ENCODE measurements at regions not wholly inside any gene's neighbourhood (a gene's known extent, or its start where the extent isn't known, plus 50 kb on each side); places are given as distances from the start of the nearest gene placed in this dataset.

DNA sequence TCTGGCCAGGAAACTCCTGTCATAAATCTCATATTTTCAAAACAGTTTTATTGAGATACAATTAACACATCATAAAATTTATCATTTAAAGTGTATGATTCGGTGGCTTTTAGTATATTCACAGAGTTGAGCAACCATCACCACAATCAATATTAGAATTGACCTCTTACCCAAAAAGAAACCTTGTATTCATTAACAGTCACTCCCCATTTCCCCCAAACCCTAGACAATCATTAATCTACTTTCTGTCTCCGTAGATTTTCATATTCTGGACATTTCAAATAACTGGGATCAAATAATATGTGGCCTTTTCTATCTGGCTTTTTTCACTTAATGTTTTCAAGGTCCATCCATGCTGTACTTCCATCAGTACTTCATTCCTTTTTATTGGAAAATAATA lies 145.7 kb upstream of the RORA start:
- Histone ChIP-seq H3K27me3 (replicated peaks in 1 of 2; ENCODE audit: control insufficient read depth in 2 of 2, insufficient read depth in 2 of 2, low read length in 1 of 2) (no peaks in the 10 kb centered on the region; a peak in 2 of 4 replicates), H4K20me1 (ENCODE audit: control insufficient read depth, insufficient read depth) (no peaks in the 10 kb centered on the region), H3K79me2 (ENCODE audit: control insufficient read depth, insufficient read depth, low read length) (no peaks in the 10 kb centered on the region), H3K4me2 (ENCODE audit: control insufficient read depth, insufficient read depth) (no peak overlapping the region), H3K36me3 (ENCODE audit: control insufficient read depth in 2 of 2, insufficient read depth in 2 of 2, low read length in 1 of 2) (no peaks in the 10 kb centered on the region), H3K9ac (ENCODE audit: control insufficient read depth, insufficient read depth, low read length) (no peak overlapping the region), H3K4me1 (ENCODE audit: control insufficient read depth, insufficient read depth, low read length) (no peaks in the 10 kb centered on the region), H3K9me3 (replicated peaks; ENCODE audit: control insufficient read depth, insufficient read depth, low read length) (no peaks in the 10 kb centered on the region), H2AFZ (ENCODE audit: control insufficient read depth, low read depth, low read length) (no peak overlapping the region), H3K27ac (ENCODE audit: control insufficient read depth, insufficient read depth) (no peak overlapping the region), H3K4me3 (no peak overlapping the region)
- WGBS (ENCODE audit: insufficient coverage, insufficient replicate concordance, low lambda C conversion rate, missing lambda C conversion rate): 0% methylated on average over 2 of the region's 2 CpGs
- ChIA-PET SMC1A (ENCODE audit: uncharacterized antibody, unreplicated experiment) (no interaction called here), CTCF (no interaction called here), POLR2A (no interaction called here), RAD21 (ENCODE audit: unreplicated experiment) (no interaction called here)
- FAIRE-seq: no peak
- no peak for DNase-seq (ENCODE audit: low read depth, low spot score)
- intact Hi-C loops (cut with micrococcal nuclease; ENCODE audit: unreplicated experiment): no loop called here
- in situ Hi-C loops (cut with MboI): no loop called here
- no TSS peak for BruUV-seq (replicated peaks)
- ATAC-seq: no peak
- TF ChIP-seq PAX8 (IDR thresholded peaks at IDR 0.05): no peak
- no peak for TF ChIP-seq MXI1 (IDR thresholded peaks at IDR 0.05; ENCODE audit: low read depth, low read length)
- TF ChIP-seq IKZF2 (IDR thresholded peaks at IDR 0.05): no peak
- TF ChIP-seq, protein P1, sequence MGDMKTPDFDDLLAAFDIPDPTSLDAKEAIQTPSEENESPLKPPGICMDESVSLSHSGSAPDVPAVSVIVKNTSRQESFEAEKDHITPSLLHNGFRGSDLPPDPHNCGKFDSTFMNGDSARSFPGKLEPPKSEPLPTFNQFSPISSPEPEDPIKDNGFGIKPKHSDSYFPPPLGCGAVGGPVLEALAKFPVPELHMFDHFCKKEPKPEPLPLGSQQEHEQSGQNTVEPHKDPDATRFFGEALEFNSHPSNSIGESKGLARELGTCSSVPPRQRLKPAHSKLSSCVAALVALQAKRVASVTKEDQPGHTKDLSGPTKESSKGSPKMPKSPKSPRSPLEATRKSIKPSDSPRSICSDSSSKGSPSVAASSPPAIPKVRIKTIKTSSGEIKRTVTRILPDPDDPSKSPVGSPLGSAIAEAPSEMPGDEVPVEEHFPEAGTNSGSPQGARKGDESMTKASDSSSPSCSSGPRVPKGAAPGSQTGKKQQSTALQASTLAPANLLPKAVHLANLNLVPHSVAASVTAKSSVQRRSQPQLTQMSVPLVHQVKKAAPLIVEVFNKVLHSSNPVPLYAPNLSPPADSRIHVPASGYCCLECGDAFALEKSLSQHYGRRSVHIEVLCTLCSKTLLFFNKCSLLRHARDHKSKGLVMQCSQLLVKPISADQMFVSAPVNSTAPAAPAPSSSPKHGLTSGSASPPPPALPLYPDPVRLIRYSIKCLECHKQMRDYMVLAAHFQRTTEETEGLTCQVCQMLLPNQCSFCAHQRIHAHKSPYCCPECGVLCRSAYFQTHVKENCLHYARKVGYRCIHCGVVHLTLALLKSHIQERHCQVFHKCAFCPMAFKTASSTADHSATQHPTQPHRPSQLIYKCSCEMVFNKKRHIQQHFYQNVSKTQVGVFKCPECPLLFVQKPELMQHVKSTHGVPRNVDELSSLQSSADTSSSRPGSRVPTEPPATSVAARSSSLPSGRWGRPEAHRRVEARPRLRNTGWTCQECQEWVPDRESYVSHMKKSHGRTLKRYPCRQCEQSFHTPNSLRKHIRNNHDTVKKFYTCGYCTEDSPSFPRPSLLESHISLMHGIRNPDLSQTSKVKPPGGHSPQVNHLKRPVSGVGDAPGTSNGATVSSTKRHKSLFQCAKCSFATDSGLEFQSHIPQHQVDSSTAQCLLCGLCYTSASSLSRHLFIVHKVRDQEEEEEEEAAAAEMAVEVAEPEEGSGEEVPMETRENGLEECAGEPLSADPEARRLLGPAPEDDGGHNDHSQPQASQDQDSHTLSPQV (IDR thresholded peaks at IDR 0.05): no peak
- TF ChIP-seq, protein P2, sequence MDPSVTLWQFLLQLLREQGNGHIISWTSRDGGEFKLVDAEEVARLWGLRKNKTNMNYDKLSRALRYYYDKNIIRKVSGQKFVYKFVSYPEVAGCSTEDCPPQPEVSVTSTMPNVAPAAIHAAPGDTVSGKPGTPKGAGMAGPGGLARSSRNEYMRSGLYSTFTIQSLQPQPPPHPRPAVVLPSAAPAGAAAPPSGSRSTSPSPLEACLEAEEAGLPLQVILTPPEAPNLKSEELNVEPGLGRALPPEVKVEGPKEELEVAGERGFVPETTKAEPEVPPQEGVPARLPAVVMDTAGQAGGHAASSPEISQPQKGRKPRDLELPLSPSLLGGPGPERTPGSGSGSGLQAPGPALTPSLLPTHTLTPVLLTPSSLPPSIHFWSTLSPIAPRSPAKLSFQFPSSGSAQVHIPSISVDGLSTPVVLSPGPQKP (IDR thresholded peaks at IDR 0.05; ENCODE audit: low read depth, low read length): no peak
- TF ChIP-seq SREBF2 (IDR thresholded peaks at IDR 0.05; ENCODE audit: low read length): no peak
- TF ChIP-seq, protein P3, sequence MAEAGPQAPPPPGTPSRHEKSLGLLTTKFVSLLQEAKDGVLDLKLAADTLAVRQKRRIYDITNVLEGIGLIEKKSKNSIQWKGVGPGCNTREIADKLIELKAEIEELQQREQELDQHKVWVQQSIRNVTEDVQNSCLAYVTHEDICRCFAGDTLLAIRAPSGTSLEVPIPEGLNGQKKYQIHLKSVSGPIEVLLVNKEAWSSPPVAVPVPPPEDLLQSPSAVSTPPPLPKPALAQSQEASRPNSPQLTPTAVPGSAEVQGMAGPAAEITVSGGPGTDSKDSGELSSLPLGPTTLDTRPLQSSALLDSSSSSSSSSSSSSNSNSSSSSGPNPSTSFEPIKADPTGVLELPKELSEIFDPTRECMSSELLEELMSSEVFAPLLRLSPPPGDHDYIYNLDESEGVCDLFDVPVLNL (IDR thresholded peaks at IDR 0.05; ENCODE audit: low read depth, low read length): no peak
- no peak for TF ChIP-seq NRF1 (conservative IDR thresholded peaks at IDR 0.05; ENCODE audit: low read depth, low read length)
- no peak for TF ChIP-seq ASH2L (IDR thresholded peaks at IDR 0.05; ENCODE audit: borderline replicate concordance, low read depth)
- no peak for TF ChIP-seq MYC (IDR thresholded peaks at IDR 0.05; ENCODE audit: insufficient read depth, insufficient read length, insufficient replicate concordance, low read length, severe bottlenecking)
- TF ChIP-seq, protein P4, sequence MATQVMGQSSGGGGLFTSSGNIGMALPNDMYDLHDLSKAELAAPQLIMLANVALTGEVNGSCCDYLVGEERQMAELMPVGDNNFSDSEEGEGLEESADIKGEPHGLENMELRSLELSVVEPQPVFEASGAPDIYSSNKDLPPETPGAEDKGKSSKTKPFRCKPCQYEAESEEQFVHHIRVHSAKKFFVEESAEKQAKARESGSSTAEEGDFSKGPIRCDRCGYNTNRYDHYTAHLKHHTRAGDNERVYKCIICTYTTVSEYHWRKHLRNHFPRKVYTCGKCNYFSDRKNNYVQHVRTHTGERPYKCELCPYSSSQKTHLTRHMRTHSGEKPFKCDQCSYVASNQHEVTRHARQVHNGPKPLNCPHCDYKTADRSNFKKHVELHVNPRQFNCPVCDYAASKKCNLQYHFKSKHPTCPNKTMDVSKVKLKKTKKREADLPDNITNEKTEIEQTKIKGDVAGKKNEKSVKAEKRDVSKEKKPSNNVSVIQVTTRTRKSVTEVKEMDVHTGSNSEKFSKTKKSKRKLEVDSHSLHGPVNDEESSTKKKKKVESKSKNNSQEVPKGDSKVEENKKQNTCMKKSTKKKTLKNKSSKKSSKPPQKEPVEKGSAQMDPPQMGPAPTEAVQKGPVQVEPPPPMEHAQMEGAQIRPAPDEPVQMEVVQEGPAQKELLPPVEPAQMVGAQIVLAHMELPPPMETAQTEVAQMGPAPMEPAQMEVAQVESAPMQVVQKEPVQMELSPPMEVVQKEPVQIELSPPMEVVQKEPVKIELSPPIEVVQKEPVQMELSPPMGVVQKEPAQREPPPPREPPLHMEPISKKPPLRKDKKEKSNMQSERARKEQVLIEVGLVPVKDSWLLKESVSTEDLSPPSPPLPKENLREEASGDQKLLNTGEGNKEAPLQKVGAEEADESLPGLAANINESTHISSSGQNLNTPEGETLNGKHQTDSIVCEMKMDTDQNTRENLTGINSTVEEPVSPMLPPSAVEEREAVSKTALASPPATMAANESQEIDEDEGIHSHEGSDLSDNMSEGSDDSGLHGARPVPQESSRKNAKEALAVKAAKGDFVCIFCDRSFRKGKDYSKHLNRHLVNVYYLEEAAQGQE (IDR thresholded peaks at IDR 0.05; ENCODE audit: low read depth, low read length): no peak
- TF ChIP-seq POLR2AphosphoS5 (IDR thresholded peaks at IDR 0.05; ENCODE audit: low read length): no peak
- TF ChIP-seq BACH1 (IDR thresholded peaks at IDR 0.05; ENCODE audit: borderline replicate concordance): no peak
